ENCODE measurements at regions not wholly inside any gene's neighbourhood (a gene's known extent, or its start where the extent isn't known, plus 50 kb on each side); places are given as distances from the start of the nearest gene placed in this dataset.

DNA sequence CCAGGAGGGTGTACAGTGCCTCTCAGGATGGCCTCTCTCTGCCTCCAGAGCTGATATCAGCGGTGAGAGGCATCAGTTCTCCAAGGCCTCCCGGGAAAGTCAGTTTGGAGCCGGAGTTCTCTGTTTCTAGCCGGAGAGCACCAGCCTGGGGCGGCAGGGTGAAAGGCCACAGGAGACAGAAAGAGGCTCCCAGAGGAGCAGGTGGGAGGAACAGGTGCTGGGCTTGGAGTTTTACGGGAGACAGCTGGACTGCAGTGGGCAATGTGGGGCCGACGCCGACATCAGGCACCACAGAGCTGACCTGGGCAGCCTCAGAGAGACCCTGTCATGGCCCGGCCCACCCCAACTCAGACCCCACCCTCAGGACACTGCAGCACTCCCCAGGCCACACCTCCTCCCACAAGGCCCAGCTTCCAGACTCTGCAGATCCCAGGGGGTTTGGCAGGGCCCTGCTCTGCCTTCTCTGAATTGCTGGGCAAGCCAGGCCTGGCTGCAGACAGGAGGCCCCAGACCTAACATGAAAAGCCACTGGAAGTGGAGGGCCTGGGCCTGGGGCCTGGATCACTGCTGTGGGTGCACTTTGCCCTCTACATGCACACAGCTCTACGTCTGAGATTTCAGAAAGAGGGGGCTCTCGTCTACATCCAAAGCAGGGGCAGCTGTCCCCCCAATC is 885.6 kb downstream of the BRD1 start:
- TF ChIP-seq, protein P1, sequence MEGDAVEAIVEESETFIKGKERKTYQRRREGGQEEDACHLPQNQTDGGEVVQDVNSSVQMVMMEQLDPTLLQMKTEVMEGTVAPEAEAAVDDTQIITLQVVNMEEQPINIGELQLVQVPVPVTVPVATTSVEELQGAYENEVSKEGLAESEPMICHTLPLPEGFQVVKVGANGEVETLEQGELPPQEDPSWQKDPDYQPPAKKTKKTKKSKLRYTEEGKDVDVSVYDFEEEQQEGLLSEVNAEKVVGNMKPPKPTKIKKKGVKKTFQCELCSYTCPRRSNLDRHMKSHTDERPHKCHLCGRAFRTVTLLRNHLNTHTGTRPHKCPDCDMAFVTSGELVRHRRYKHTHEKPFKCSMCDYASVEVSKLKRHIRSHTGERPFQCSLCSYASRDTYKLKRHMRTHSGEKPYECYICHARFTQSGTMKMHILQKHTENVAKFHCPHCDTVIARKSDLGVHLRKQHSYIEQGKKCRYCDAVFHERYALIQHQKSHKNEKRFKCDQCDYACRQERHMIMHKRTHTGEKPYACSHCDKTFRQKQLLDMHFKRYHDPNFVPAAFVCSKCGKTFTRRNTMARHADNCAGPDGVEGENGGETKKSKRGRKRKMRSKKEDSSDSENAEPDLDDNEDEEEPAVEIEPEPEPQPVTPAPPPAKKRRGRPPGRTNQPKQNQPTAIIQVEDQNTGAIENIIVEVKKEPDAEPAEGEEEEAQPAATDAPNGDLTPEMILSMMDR (IDR thresholded peaks at IDR 0.05; ENCODE audit: insufficient read depth, low read depth, low read length), result no peak
- H3K4me3 ChIP-seq (ENCODE audit: low read depth, low read length), result no peak overlapping the region
- DNase-seq (ENCODE audit: low read depth), result no peak
- no peaks in the 10 kb centered on the region for H3K36me3 ChIP-seq (ENCODE audit: control insufficient read depth, insufficient read depth, low read length)
- ChIA-PET POLR2A (no interaction called here), CTCF (no interaction called here)
- no peaks in the 10 kb centered on the region for H3K27me3 ChIP-seq (ENCODE audit: control insufficient read depth, insufficient read depth, low read length)

DNA sequence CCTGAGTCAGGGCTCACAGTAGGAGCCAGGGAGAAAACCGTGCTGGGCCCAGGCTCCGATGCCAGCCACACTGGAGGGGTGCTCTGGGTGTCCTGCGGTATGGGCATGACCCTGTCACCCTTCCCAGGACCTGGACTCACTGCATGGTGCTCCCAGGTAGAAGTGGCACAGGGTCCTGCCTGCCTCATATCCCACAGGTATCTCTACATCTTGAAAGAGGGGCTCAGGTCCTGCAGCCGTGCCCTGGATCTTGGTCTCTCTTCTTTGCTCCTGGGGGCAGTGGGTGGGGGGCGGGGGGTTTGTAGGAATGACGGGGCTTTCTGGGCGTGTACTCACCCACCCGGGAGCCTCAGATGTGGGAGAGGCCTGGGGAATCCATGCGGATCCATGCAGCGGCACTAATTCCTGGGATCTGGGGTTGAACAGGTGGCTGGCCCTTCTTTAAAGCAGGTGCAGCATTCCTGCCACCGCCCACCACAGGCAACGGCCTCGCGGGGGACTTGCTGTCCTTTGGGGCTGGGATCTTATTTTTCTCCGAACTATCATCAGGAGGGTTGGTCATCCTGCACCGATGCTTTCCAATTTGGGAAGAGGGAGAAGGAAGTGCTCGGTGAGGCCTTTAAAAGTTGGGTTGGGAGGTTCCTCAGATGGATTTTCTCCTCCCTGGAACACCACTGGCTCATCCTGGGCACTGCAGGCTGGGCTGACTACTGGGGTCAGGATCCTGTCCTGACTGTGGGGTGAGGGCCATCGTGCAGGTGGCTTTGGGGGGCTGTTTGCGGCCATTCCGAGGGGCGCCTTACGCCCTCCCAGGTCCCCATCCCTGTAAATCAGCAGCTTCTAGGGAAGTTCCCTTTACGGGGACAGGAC is 886.4 kb downstream of the BRD1 start:
- no peak for DNase-seq (ENCODE audit: low read depth)
- CTCF ChIA-PET, result no interaction called here

DNA sequence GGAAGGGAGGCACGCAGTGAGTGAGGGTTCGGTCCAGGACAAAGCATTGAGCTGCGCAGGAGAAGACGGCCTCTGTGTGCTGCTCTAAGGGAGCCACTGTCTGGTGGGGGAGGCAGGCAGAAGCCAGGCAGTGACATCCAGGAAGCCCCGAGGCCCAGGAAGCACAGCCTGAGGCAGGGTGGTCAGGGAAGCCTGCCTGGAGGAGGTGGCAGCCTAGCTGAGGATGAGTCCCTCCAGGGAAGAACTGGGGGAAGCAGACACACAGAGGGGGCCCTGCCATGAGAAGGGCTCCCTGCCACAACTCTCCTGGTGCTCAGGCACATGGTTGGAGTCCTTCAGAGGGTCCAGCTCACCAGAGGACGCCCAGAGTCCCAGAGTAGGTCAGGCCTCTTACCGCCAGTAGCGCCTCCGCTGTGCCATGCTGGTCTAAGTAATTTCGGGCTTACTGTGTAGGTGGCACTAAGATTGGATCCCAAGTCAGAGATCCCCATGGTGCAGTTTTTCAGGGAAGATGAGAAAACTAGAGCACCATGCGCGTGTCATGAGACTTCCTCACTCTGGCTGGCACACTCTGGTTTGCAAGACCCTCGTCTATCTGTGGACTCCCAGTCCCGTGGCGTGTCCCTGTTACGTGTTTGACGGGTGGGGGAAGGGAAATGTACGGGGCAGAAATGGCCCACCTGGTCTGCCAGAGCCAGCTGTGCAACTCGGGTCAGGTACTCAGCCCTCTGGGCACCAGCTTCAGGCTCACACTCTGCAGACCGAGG is 887.2 kb downstream of the BRD1 start:
- CTCF ChIA-PET, result no interaction called here
- TF ChIP-seq, protein P1 (IDR thresholded peaks at IDR 0.05; ENCODE audit: insufficient read depth, low read depth, low read length), result no peak
- POLR2A ChIA-PET, result no interaction called here
- no peak overlapping the region for H3K4me3 ChIP-seq (ENCODE audit: low read depth, low read length)
- H3K36me3 ChIP-seq (ENCODE audit: control insufficient read depth, insufficient read depth, low read length), result no peaks in the 10 kb centered on the region
- DNase-seq (ENCODE audit: low read depth), result no peak
- no peaks in the 10 kb centered on the region for H3K27me3 ChIP-seq (ENCODE audit: control insufficient read depth, insufficient read depth, low read length)

More for the DNA sequence above, 886.4 kb downstream of the BRD1 start:
- Histone ChIP-seq H3K27me3 (ENCODE audit: control insufficient read depth, insufficient read depth, low read length) (no peaks in the 10 kb centered on the region), H3K4me3 (ENCODE audit: low read depth, low read length) (no peak overlapping the region), H3K36me3 (ENCODE audit: control insufficient read depth, insufficient read depth, low read length) (no peaks in the 10 kb centered on the region)
- TF ChIP-seq, protein P1 (IDR thresholded peaks at IDR 0.05; ENCODE audit: insufficient read depth, low read depth, low read length), result no peak
- POLR2A ChIA-PET, result no interaction called here

DNA sequence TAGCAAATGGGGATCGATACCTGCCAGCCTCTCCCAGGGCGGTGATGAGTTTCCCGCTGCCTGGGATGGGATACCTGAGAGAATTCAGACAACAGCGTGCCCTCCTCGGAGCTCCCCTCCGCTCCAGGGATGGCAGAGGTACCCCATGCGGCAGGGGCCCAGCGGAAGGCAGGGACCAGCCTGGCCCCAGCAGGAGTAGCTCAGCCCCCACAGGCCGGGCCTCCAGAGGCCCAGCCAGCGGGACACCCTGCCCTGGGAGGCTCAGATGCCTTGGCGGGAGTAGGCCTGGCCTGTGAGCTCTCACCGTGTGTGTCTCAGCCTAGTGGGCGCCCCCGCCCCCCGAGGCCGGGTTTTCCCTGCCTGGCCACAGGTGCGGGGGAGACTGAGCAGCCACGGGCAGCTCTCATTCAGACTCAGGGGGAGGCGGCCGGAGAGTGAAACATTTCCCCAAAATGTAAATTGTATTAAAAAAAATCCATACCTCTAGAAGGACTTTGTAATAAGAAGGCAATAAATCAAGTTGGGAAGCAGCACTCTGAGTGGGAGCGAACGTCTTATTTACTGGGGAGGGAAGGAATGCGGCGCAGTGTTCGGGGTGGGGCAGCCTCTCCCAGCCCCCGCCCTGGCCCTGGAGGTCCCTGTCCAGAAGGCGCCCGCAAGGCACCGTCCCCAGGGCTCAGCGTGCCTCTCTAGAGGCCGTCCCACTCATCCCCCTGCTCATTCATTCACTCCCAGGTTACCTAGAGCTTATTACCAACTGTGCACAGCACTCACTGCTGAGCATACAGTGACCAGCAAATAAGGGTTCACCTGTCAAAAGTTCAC is 888.0 kb downstream of the BRD1 start:
- TF ChIP-seq, protein P1 (IDR thresholded peaks at IDR 0.05; ENCODE audit: insufficient read depth, low read depth, low read length), result no peak
- ChIA-PET CTCF (no interaction called here), POLR2A (no interaction called here)
- Histone ChIP-seq H3K36me3 (ENCODE audit: control insufficient read depth, insufficient read depth, low read length) (no peaks in the 10 kb centered on the region), H3K27me3 (ENCODE audit: control insufficient read depth, insufficient read depth, low read length) (no peaks in the 10 kb centered on the region), H3K4me3 (ENCODE audit: low read depth, low read length) (no peak overlapping the region)
- DNase-seq (ENCODE audit: low read depth), result no peak

Data from BJ (cell line).